ENCODE measurements at regions not wholly inside any gene's neighbourhood (a gene's known extent, or its start where the extent isn't known, plus 50 kb on each side); places are given as distances from the start of the nearest gene placed in this dataset.

GRCh38 chr1:34619256-34619655 lies 135.6 kb upstream of the GJB5 start:
- Histone ChIP-seq H3K27me3 (ENCODE audit: control insufficient read depth, insufficient read depth, low read length) (peaks cover 9% of the 10 kb centered on the region), H3K36me3 (ENCODE audit: control insufficient read depth, insufficient read depth, low read length) (no peaks in the 10 kb centered on the region), H3K4me3 (ENCODE audit: low read depth in 2 of 2, low read length in 2 of 2) (no peak overlapping the region), H3K9me3 (ENCODE audit: control insufficient read depth, insufficient read depth, low read depth, low read length) (no peaks in the 10 kb centered on the region), H3K4me1 (ENCODE audit: control insufficient read depth, insufficient read depth, low read length) (no peaks in the 10 kb centered on the region), H3K27ac (ENCODE audit: low read length) (no peak overlapping the region)
- CTCF ChIA-PET = no interaction called here
- intact Hi-C loops (cut with micrococcal nuclease; ENCODE audit: unreplicated experiment) = no loop called here
- POLR2A ChIA-PET = no interaction called here
- BruUV-seq (replicated peaks) = no TSS peak
- no peak for DNase-seq (ENCODE audit: low read depth, low spot score)
- ATAC-seq = no peak
- in situ Hi-C loops (cut with HindIII; ENCODE audit: low pct_unique_long_range_greater_than_20kb, low sequenced_read_pairs) = no loop called here
- no peak for TF ChIP-seq POLR2AphosphoS5 (IDR thresholded peaks at IDR 0.05; ENCODE audit: low read depth, low read length)
- TF ChIP-seq REST (IDR thresholded peaks at IDR 0.05; ENCODE audit: insufficient read depth in 1 of 2, low read depth in 2 of 2, low read length in 1 of 2) = no peak
- no peak for TF ChIP-seq SIN3A (IDR thresholded peaks at IDR 0.05; ENCODE audit: borderline replicate concordance, insufficient read depth, low read depth, low read length)
- TF ChIP-seq, protein P1, sequence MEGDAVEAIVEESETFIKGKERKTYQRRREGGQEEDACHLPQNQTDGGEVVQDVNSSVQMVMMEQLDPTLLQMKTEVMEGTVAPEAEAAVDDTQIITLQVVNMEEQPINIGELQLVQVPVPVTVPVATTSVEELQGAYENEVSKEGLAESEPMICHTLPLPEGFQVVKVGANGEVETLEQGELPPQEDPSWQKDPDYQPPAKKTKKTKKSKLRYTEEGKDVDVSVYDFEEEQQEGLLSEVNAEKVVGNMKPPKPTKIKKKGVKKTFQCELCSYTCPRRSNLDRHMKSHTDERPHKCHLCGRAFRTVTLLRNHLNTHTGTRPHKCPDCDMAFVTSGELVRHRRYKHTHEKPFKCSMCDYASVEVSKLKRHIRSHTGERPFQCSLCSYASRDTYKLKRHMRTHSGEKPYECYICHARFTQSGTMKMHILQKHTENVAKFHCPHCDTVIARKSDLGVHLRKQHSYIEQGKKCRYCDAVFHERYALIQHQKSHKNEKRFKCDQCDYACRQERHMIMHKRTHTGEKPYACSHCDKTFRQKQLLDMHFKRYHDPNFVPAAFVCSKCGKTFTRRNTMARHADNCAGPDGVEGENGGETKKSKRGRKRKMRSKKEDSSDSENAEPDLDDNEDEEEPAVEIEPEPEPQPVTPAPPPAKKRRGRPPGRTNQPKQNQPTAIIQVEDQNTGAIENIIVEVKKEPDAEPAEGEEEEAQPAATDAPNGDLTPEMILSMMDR (IDR thresholded peaks at IDR 0.05) = no peak
- no peak for TF ChIP-seq TCF7L2 (IDR thresholded peaks at IDR 0.05; ENCODE audit: low read depth, low read length)

GRCh38 chr1:34621916-34622315 lies 132.9 kb upstream of the GJB5 start:
- Histone ChIP-seq H3K4me1 (ENCODE audit: control insufficient read depth, insufficient read depth, low read length) (no peaks in the 10 kb centered on the region), H3K27me3 (ENCODE audit: control insufficient read depth, insufficient read depth, low read length) (peaks cover 7% of the 10 kb centered on the region), H3K36me3 (ENCODE audit: control insufficient read depth, insufficient read depth, low read length) (no peaks in the 10 kb centered on the region), H3K27ac (ENCODE audit: low read length) (no peak overlapping the region), H3K4me3 (ENCODE audit: low read depth in 2 of 2, low read length in 2 of 2) (no peak overlapping the region), H3K9me3 (ENCODE audit: control insufficient read depth, insufficient read depth, low read depth, low read length) (no peaks in the 10 kb centered on the region)
- in situ Hi-C loops (cut with HindIII; ENCODE audit: low pct_unique_long_range_greater_than_20kb, low sequenced_read_pairs) = no loop called here
- BruUV-seq (replicated peaks) = no TSS peak
- intact Hi-C loops (cut with micrococcal nuclease; ENCODE audit: unreplicated experiment) = no loop called here
- ChIA-PET POLR2A (no interaction called here), CTCF (no interaction called here)
- TF ChIP-seq TCF7L2 (IDR thresholded peaks at IDR 0.05; ENCODE audit: low read depth, low read length) (no peak), SIN3A (IDR thresholded peaks at IDR 0.05; ENCODE audit: borderline replicate concordance, insufficient read depth, low read depth, low read length) (no peak), REST (IDR thresholded peaks at IDR 0.05; ENCODE audit: insufficient read depth in 1 of 2, low read depth in 2 of 2, low read length in 1 of 2) (no peak), POLR2AphosphoS5 (IDR thresholded peaks at IDR 0.05; ENCODE audit: low read depth, low read length) (no peak)
- TF ChIP-seq, protein P1 (IDR thresholded peaks at IDR 0.05) = no peak
- no peak for ATAC-seq
- no peak for DNase-seq (ENCODE audit: low read depth, low spot score)

Data from Panc1 (cell line).